HEK293T (cell line): ENCODE measurements at regions not wholly inside any gene's neighbourhood (a gene's known extent, or its start where the extent isn't known, plus 50 kb on each side); places are given as distances from the start of the nearest gene placed in this dataset.

Experiments
- CTCF ChIA-PET: fragments of 350-600 bp; formaldehyde crosslinking; extraction: SDS; loops from one replicate; lab custom pipeline; 2021; ENCODE audit warnings: antibody characterized with exemption, inconsistent platforms; lab: Yijun Ruan, JAX
- POLR2A ChIA-PET: fragments of 350-600 bp; formaldehyde crosslinking; extraction: SDS; loops from one replicate; lab custom pipeline; 2020; ENCODE audit warnings: antibody characterized with exemption, inconsistent platforms; lab: Yijun Ruan, JAX
- DNase-seq: peaks from one replicate; pipeline ENCODE4 v3.0.0; 2012; ENCODE audit warnings: mixed read lengths; ENCODE audit errors: extremely low spot score
- ARNT ChIP-seq: fragments of 450-650 bp; IDR thresholded peaks from 2 replicates; pipeline ENCODE4 v1.6.1; 2017; ENCODE audit warnings: mild to moderate bottlenecking
- BHLHE40 ChIP-seq: fragments of 450-650 bp; IDR thresholded peaks from 2 replicates; pipeline ENCODE4 v1.6.1; 2016; ENCODE audit warnings: mild to moderate bottlenecking, moderate library complexity, borderline replicate concordance
- CTBP1 ChIP-seq: fragments of 450-650 bp; IDR thresholded peaks from 2 replicates; pipeline ENCODE4 v1.6.1; 2016; ENCODE audit warnings: borderline replicate concordance
- ELF4 ChIP-seq: fragments of 450-650 bp; IDR thresholded peaks from 2 replicates; pipeline ENCODE4 v1.6.1; 2017; ENCODE audit warnings: antibody characterized with exemption
- FOXA1 ChIP-seq: fragments of 450-650 bp; IDR thresholded peaks from 2 replicates; pipeline ENCODE4 v1.6.1; 2016; ENCODE audit warnings: mild to moderate bottlenecking
- FOXK2 ChIP-seq: fragments of 450-650 bp; IDR thresholded peaks from 2 replicates; pipeline ENCODE4 v1.6.1; 2016; ENCODE audit warnings: mild to moderate bottlenecking
- FOXM1 ChIP-seq: fragments of 450-650 bp; IDR thresholded peaks from 2 replicates; pipeline ENCODE4 v1.6.1; 2017; ENCODE audit warnings: mild to moderate bottlenecking, borderline replicate concordance
- HDGF ChIP-seq: fragments of 450-650 bp; IDR thresholded peaks from 2 replicates; pipeline ENCODE4 v1.6.1; 2017; ENCODE audit warnings: antibody characterized with exemption, borderline replicate concordance
- L3MBTL2 ChIP-seq: fragments of 450-650 bp; conservative IDR thresholded peaks from 2 replicates; pipeline ENCODE4 v1.6.1; 2016; ENCODE audit warnings: mild to moderate bottlenecking
- LEF1 ChIP-seq: fragments of 450-650 bp; IDR thresholded peaks from 2 replicates; pipeline ENCODE4 v1.6.1; 2017; ENCODE audit warnings: mild to moderate bottlenecking, borderline replicate concordance
- NFRKB ChIP-seq: fragments of 450-650 bp; IDR thresholded peaks from 2 replicates; pipeline ENCODE4 v1.6.1; 2016; ENCODE audit warnings: mild to moderate bottlenecking, moderate library complexity
- SP1 ChIP-seq: fragments of 450-650 bp; IDR thresholded peaks from 2 replicates; pipeline ENCODE4 v1.6.1; 2017
- SUZ12 ChIP-seq: fragments of 450-650 bp; IDR thresholded peaks from 2 replicates; pipeline ENCODE4 v1.6.1; 2016; ENCODE audit warnings: mild to moderate bottlenecking
- TARDBP ChIP-seq: fragments of 450-650 bp; IDR thresholded peaks from 2 replicates; pipeline ENCODE4 v1.6.1; 2016
- ZNF384 ChIP-seq: fragments of 450-650 bp; IDR thresholded peaks from 2 replicates; pipeline ENCODE4 v1.6.1; 2016
- TF ChIP-seq, protein P1 (sequence below): fragments of 450-650 bp; IDR thresholded peaks from 2 replicates; pipeline ENCODE4 v1.6.1; 2016

DNA sequence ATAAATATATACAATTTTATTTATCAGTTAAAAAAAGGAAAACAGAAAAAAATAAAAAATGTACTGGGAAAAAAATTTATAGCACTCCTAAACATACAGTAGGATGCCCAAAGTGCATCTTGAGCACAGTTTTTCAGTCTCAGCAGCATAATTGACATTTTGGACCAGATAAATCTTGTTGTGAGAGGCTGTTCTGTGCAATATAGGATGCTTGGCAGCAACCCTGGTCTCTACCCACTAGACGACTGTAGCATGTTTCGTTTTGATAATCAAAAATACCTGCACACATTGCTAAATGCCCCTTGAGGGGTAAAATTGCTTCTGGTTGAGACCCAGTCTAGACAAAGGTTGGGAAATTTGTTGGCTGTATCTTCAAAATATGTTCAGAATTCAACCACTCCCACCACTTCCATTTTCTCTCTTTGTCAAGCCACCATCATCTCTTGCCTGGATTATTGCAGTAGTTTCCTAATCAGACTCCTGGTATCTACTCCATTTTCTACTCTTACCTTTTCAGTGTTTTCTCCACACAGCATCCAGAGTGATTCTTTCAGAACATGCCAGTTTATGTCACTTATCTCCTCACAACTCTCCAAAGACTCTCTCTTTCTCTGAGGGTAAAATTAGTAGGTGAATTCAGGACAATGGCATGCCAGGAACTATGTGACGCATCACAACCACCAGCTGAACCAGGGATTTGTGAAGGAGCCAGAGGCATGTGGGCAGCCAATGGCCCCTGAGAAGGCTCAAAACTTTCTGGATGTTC is 91.4 kb downstream of the GPR85 start:
- POLR2A ChIA-PET: no interaction called here
- CTCF ChIA-PET: no interaction called here
- TF ChIP-seq FOXK2 (no peak), FOXA1 (no peak), LEF1 (no peak), TARDBP (no peak), L3MBTL2 (no peak), ZNF384 (no peak), ELF4 (no peak), HDGF (no peak), BHLHE40 (no peak), SP1 (no peak), NFRKB (no peak), SUZ12 (no peak), ARNT (no peak), CTBP1 (no peak), FOXM1 (no peak)
- TF ChIP-seq, protein P1, sequence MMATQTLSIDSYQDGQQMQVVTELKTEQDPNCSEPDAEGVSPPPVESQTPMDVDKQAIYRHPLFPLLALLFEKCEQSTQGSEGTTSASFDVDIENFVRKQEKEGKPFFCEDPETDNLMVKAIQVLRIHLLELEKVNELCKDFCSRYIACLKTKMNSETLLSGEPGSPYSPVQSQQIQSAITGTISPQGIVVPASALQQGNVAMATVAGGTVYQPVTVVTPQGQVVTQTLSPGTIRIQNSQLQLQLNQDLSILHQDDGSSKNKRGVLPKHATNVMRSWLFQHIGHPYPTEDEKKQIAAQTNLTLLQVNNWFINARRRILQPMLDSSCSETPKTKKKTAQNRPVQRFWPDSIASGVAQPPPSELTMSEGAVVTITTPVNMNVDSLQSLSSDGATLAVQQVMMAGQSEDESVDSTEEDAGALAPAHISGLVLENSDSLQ: no peak
- DNase-seq: no peak

DNA sequence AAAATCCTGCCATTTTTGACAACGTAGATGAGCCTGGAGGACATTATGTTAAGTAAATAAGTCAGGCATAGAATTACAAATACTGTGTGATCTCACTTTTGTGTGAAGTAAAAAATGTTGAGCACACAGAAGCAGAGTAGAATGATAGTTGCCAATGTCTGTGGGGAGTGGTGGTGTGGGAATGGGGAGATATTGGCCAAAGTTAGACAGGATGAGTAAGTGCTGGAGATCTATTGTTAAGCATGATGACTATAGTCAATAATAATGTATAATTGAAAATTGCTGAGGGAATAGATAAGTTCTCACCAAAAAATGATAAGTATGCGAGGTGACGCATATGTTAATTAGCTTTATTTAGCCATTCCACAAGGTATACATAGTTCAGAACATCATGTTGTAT is 92.0 kb downstream of the GPR85 start:
- POLR2A ChIA-PET: no interaction called here
- no peak for TF ChIP-seq SUZ12
- TF ChIP-seq HDGF: no peak
- TF ChIP-seq NFRKB: no peak
- no peak for TF ChIP-seq SP1
- no peak for TF ChIP-seq FOXA1
- TF ChIP-seq BHLHE40: no peak
- TF ChIP-seq LEF1: no peak
- no peak for TF ChIP-seq CTBP1
- no peak for TF ChIP-seq ELF4
- no peak for TF ChIP-seq TARDBP
- TF ChIP-seq ARNT: no peak
- no peak for TF ChIP-seq FOXM1
- no peak for TF ChIP-seq ZNF384
- no peak for TF ChIP-seq L3MBTL2
- TF ChIP-seq FOXK2: no peak
- TF ChIP-seq, protein P1: no peak
- no peak for DNase-seq
- CTCF ChIA-PET: no interaction called here

DNA sequence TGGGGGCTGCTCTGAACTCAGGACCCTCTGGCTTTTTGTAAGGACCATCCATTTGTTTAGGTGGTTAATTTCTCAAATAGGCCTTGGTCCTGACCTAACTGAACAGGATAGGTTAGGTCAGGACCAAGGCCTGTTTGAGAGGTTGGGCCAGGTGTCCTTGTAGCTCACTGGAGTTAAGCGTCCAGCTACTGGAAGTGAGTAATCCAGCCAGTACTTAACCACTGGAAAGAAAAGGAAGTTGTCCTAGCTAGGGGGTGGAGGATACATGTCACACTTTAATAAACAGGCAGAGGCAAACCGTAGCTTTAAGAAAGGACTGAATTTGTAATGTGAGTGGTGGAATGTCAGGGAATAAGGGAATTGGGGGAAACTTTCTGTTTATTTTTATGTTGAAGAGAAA is 96.0 kb downstream of the GPR85 start:
- no peak for DNase-seq
- no peak for TF ChIP-seq NFRKB
- TF ChIP-seq ARNT: no peak
- no peak for TF ChIP-seq SP1
- no peak for TF ChIP-seq CTBP1
- no peak for TF ChIP-seq ELF4
- TF ChIP-seq LEF1: no peak
- ChIA-PET POLR2A (no interaction called here), CTCF (interaction anchor here (0.6 kb wide), 1 partner anchor 169 kb away, joined by 3 read pairs; no protein-coding TSS in a partner anchor)

DNA sequence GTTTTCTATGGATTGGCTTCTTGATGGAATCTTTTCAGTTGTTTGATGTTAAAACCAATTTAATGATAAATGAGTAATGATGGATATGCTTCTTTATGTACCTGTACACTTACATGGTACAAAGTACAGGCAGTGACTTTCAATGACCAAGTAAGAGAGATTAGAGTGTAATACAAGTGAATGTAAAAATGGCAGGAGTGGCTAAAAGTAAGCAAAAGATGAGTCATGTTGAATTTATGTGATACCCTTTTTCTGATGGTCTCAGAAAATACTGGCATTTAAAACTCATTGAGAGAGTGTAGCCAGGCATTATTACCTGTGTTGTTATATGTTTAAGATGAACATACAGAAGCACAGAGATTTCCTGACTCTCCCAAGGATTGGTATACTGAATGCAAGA is 97.1 kb downstream of the GPR85 start:
- TF ChIP-seq ELF4 (no peak), HDGF (no peak), ZNF384 (no peak), LEF1 (no peak), CTBP1 (no peak), BHLHE40 (no peak), NFRKB (no peak), FOXM1 (no peak), SP1 (no peak), FOXA1 (no peak), SUZ12 (no peak), L3MBTL2 (no peak), ARNT (no peak)
- TF ChIP-seq, protein P1: no peak
- ChIA-PET CTCF (no interaction called here), POLR2A (no interaction called here)
- no peak for DNase-seq

DNA sequence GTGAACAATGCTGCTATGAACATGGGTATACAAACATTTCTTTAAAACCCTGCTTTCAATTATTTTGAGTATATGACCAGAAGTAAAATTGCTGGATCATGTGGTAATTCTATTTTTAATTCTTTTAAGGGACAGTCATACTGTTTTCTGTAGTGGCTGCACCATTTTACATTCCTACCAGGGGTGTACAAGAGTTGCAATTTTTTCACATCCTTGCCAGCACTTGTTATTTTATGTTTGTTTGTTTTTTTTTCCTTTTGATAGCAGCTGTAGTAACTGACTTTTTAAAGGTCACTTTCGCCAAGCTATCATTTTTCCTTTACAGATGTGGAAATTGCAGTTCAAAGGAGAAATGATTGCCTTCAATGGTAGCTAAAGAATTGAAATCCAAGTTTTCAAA is 99.5 kb downstream of the GPR85 start:
- no peak for TF ChIP-seq FOXA1
- TF ChIP-seq, protein P1: no peak
- CTCF ChIA-PET: no interaction called here
- POLR2A ChIA-PET: no interaction called here
- DNase-seq: no peak
